ENCODE measurements at regions not wholly inside any gene's neighbourhood (a gene's known extent, or its start where the extent isn't known, plus 50 kb on each side); places are given as distances from the start of the nearest gene placed in this dataset.

GRCh38 chr3:102085431-102086176 lies 236.3 kb downstream of the NFKBIZ start:
- TF ChIP-seq POLR2A (IDR thresholded peaks at IDR 0.05) (no peak), CTCF (IDR thresholded peaks at IDR 0.05) (peak in 3 of 6 experiments; percentile 18 to 58 (median 20))

Measured in Peyer's patch (tissue), 4 donors.